ENCODE measurements at regions not wholly inside any gene's neighbourhood (a gene's known extent, or its start where the extent isn't known, plus 50 kb on each side); places are given as distances from the start of the nearest gene placed in this dataset.
"Not testable (repeated sequence)": the region's sequence is repeated elsewhere in the genome, so short reads cannot be mapped to it uniquely, and the experiment has no call there.

- H3K4me1 ChIP-seq, result no peaks in the 10 kb centered on the region
- no peak overlapping the region for H3K27ac ChIP-seq
- TF ChIP-seq CTCF (IDR thresholded peaks at IDR 0.05), result no peak
- DNase-seq, result no peak
- H3K36me3 ChIP-seq, result no peaks in the 10 kb centered on the region
- no peaks in the 10 kb centered on the region for H3K9me3 ChIP-seq
- intact Hi-C loops (cut with DNase I), result no loop called here
- H3K4me3 ChIP-seq, result no peak overlapping the region
- H3K9ac ChIP-seq (ENCODE audit: low read depth in 2 of 2, low read length in 2 of 2), result no peak overlapping the region
- H3K27me3 ChIP-seq, result no peaks in the 10 kb centered on the region
These were observed 512.1 kb upstream of the ROBO2 start for GRCh38 chr3:76527773-76528172.

- no peak for TF ChIP-seq CTCF (IDR thresholded peaks at IDR 0.05)
- H3K4me1 ChIP-seq, result no peaks in the 10 kb centered on the region
- H3K9me3 ChIP-seq, result no peaks in the 10 kb centered on the region
- H3K4me3 ChIP-seq, result no peak overlapping the region
- intact Hi-C loops (cut with DNase I), result no loop called here
- H3K36me3 ChIP-seq, result no peaks in the 10 kb centered on the region
- no peak overlapping the region for H3K27ac ChIP-seq
- no peak overlapping the region for H3K9ac ChIP-seq (ENCODE audit: low read depth in 2 of 2, low read length in 2 of 2)
- DNase-seq, result no peak
- H3K27me3 ChIP-seq, result no peaks in the 10 kb centered on the region
These were observed 507.6 kb upstream of the ROBO2 start for GRCh38 chr3:76532158-76532822.

GRCh38 chr3:76533710-76534109, 506.2 kb upstream of the ROBO2 start:
- not testable (repeated sequence) for H3K9me3 ChIP-seq, H3K36me3 ChIP-seq

GRCh38 chr3:76537857-76538256, 502.0 kb upstream of the ROBO2 start:
- intact Hi-C loops (cut with DNase I); H3K4me1 ChIP-seq; H3K36me3 ChIP-seq; H3K27ac ChIP-seq; H3K9ac ChIP-seq (ENCODE audit: low read depth in 2 of 2, low read length in 2 of 2); H3K27me3 ChIP-seq; H3K9me3 ChIP-seq; DNase-seq; H3K4me3 ChIP-seq: not testable (repeated sequence)

More at GRCh38 chr3:76533710-76534109, 506.2 kb upstream of the ROBO2 start:
- DNase-seq; H3K4me3 ChIP-seq; intact Hi-C loops (cut with DNase I); H3K27ac ChIP-seq; H3K4me1 ChIP-seq; H3K9ac ChIP-seq (ENCODE audit: low read depth in 2 of 2, low read length in 2 of 2); H3K27me3 ChIP-seq: not testable (repeated sequence)

- Histone ChIP-seq H3K36me3 (no peaks in the 10 kb centered on the region), H3K27ac (no peak overlapping the region), H3K9me3 (no peaks in the 10 kb centered on the region), H3K4me3 (no peak overlapping the region), H3K27me3 (no peaks in the 10 kb centered on the region), H3K9ac (ENCODE audit: low read depth in 2 of 2, low read length in 2 of 2) (no peak overlapping the region), H3K4me1 (no peaks in the 10 kb centered on the region)
- intact Hi-C loops (cut with DNase I), result no loop called here
- no peak for TF ChIP-seq CTCF (IDR thresholded peaks at IDR 0.05)
- DNase-seq, result no peak
These were observed 492.2 kb upstream of the ROBO2 start for GRCh38 chr3:76547674-76548073.

GRCh38 chr3:76550522-76551201, 489.2 kb upstream of the ROBO2 start:
- TF ChIP-seq CTCF (IDR thresholded peaks at IDR 0.05), result no peak
- no peak for DNase-seq
- intact Hi-C loops (cut with DNase I), result no loop called here

More at GRCh38 chr3:76550522-76551201, 489.2 kb upstream of the ROBO2 start:
- H3K4me3 ChIP-seq, result no peak overlapping the region
- no peak overlapping the region for H3K9ac ChIP-seq (ENCODE audit: low read depth in 2 of 2, low read length in 2 of 2)
- no peak overlapping the region for H3K27ac ChIP-seq
- H3K9me3 ChIP-seq, result no peaks in the 10 kb centered on the region
- H3K4me1 ChIP-seq, result no peaks in the 10 kb centered on the region
- no peaks in the 10 kb centered on the region for H3K27me3 ChIP-seq
- H3K36me3 ChIP-seq, result no peaks in the 10 kb centered on the region

Measured in colonic mucosa (tissue), 4 donors.